Fibroblast of villous mesenchyme (primary cell): ENCODE measurements at regions not wholly inside any gene's neighbourhood (a gene's known extent, or its start where the extent isn't known, plus 50 kb on each side); places are given as distances from the start of the nearest gene placed in this dataset.

ENCODE experiments used
- DNase-seq: peaks from one replicate; pipeline ENCODE4 v3.0.0-alpha.2; 2010; ENCODE audit warnings: low read depth
- H3K4me3 ChIP-seq: 2 replicates; pipeline ENCODE4 v1.5.1; 2011; ENCODE audit warnings: low read depth, mild to moderate bottlenecking, low read length
- CTCF ChIP-seq: IDR thresholded peaks from 2 replicates; pipeline ENCODE4 v1.5.1; 2012; ENCODE audit warnings: low read depth, mild to moderate bottlenecking, low read length; ENCODE audit not compliant: insufficient read depth

- DNase-seq = no peak
- H3K4me3 ChIP-seq = no peak overlapping the region
- no peak for TF ChIP-seq CTCF
These were observed 364.4 kb upstream of the ID2 start for GRCh38 chr2:8317418-8317817.

GRCh38 chr2:8319219-8319618 is 362.6 kb upstream of the ID2 start:
- H3K4me3 ChIP-seq = no peak overlapping the region
- DNase-seq = no peak
- TF ChIP-seq CTCF = no peak

GRCh38 chr2:8320311-8321066 is 361.4 kb upstream of the ID2 start:
- no peak for DNase-seq
- no peak overlapping the region for H3K4me3 ChIP-seq

GRCh38 chr2:8322634-8323033 is 359.2 kb upstream of the ID2 start:
- no peak overlapping the region for H3K4me3 ChIP-seq
- TF ChIP-seq CTCF = no peak
- no peak for DNase-seq

More at GRCh38 chr2:8320311-8321066, 361.4 kb upstream of the ID2 start:
- TF ChIP-seq CTCF = no peak

GRCh38 chr2:8324164-8324856 is 357.5 kb upstream of the ID2 start:
- no peak overlapping the region for H3K4me3 ChIP-seq
- TF ChIP-seq CTCF = no peak
- no peak for DNase-seq

GRCh38 chr2:8324901-8325300 is 357.0 kb upstream of the ID2 start:
- TF ChIP-seq CTCF = no peak
- no peak for DNase-seq

More at GRCh38 chr2:8324901-8325300, 357.0 kb upstream of the ID2 start:
- no peak overlapping the region for H3K4me3 ChIP-seq
